Superior temporal gyrus (tissue), 1 donor: ENCODE measurements at regions not wholly inside any gene's neighbourhood (a gene's known extent, or its start where the extent isn't known, plus 50 kb on each side); places are given as distances from the start of the nearest gene placed in this dataset.
"Not testable (repeated sequence)": the region's sequence is repeated elsewhere in the genome, so short reads cannot be mapped to it uniquely, and the experiment has no call there.

Experiments used
- DNase-seq: peaks from one replicate; pipeline ENCODE4 v3.0.0-alpha.2; 2016; ENCODE audit errors: extremely low spot score

- DNase-seq, result no peak
Observed at GRCh38 chr2:219726916-219727315, 99.5 kb downstream of the SLC4A3 start.

DNA sequence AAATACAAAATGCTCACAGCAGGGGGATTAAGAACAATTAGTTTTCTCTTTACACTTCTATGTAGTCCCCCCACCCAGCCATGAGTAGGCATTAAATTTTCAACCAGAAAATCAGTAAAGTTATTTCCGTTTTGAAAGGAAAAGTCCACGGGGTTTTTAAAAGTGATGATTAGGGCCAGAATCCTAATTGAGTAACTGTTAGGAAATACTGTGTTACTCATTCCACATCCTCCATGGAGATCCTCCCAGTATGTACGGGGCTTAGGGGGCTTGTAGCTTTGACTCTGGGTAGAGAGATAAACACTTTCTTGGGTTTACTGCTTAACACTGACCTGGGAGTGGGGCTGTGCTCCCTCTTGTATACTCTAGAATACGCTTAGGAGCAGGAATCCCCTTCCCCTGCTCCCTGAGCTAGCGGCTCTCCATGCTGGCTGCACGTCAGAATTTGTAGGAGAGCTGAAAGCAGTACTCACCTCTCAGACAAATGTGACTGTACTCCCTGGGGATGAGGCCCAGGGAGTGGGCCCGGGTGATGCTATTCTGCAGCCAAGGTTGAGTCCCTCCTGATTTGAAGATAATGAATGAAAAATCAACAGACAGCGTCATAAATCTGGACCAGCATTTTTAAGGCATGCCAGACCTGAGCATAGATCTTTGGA, 100.5 kb downstream of the SLC4A3 start:
- DNase-seq, result no peak

GRCh38 chr2:219728991-219729487, 101.6 kb downstream of the SLC4A3 start:
- DNase-seq, result no peak

DNA sequence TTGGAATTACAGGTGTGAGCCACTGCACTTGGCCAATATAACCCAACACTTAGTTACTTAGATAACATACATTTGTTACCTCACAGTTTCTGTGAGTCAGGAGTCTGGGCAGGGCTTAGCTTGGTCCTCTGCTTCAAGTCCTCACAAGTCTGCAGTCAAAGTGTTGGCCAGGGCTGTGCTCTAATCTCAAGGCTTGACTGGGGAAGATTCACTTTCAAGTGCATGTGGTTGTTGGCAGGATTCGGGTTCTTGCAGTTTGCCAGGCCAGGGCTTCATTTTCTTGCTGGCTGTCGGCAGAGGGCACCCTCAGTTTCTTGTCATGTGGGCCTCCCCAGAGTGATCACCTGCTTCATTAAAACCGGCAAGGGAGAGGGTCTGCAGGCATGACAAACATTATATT, 103.7 kb downstream of the SLC4A3 start:
- DNase-seq, result no peak

GRCh38 chr2:219733106-219733505, 105.7 kb downstream of the SLC4A3 start:
- DNase-seq, result no peak

DNA sequence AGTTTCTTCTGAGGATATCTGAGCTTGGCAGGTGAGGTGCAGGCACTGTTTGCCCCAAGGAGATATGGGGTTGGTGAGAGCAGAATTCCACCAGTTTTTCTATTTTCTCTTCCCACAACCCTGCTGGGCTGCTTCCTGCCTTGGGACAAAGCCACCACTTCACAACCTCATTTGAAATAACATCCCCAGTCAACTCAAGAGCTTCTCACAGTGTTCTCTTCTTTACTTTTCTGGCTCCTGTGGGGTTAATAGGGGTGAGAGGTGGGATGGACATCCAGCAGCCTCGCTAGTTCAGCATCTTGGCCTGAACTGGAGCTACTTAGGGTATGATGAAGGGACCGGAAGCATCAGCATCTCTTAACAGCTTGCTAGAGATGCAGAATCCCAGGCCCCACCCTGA, 106.3 kb downstream of the SLC4A3 start:
- DNase-seq, result no peak

DNA sequence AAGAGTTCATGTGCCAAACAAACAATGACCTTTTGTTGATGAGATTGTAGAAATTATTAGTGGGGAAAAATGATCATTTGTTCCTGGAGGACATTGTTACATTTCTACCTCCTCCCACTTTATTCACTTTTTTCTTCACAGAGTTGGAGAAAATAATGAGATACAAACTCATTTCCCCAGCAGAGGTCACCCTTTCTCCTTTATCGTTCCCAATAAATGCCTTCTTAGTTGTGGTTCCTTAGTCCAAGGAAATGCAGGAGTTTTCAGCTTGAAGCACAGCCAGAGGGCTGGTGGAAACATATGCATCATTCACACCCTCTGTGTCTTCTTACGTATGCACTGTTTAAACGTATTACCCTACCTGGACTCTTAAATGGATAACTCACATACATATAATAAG, 108.8 kb downstream of the SLC4A3 start:
- peak; percentile 90 for DNase-seq

GRCh38 chr2:219737270-219737691, 109.9 kb downstream of the SLC4A3 start:
- DNase-seq, result peak; percentile 59

GRCh38 chr2:219739066-219739465, 111.6 kb downstream of the SLC4A3 start:
- DNase-seq, result no peak

GRCh38 chr2:219739866-219740440, 112.5 kb downstream of the SLC4A3 start:
- DNase-seq, result no peak

- peak; percentile 34 for DNase-seq
Observed at GRCh38 chr2:219743548-219743947, 116.1 kb downstream of the SLC4A3 start.

DNA sequence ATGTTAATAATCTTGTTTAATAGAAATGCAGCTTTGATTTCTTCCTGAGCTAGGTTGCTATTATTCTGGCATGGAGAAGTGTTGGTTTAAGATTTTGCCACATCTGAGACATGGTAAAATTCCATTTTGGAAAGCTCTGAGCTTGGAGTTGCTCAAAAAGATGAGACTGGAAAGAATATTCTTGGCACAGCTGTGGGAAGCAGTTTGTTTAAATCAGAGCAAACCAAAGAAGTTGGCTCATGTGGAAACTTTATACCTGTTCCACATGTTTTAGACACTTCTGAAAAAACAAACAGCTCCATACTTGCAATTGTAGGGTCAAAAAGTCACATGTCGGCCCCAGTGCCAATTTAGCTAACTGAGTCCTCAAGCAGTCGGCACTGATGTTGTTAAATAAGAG, 116.6 kb downstream of the SLC4A3 start:
- peak; percentile 62 for DNase-seq

DNA sequence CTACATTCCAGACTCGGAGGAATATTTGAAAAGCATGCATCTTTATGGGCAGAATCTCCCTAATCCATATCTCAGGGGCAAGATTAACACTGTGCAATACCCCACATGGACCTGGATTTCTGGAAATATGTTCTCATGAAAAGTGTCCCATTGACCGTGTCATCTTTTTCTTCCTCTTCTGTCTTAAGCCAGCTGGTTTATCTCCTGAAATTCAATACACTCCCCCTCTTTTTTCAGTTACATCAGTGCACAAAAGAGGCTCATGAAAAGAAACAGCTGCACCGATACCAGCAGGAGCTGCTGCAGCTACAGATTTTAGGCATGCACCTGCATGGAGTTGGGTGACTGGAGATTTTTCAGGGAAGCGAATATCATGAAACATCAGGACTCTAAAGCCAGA, 117.2 kb downstream of the SLC4A3 start:
- DNase-seq, result peak; percentile 33

- no peak for DNase-seq
Observed at GRCh38 chr2:219747637-219748036, 120.2 kb downstream of the SLC4A3 start.

- no peak for DNase-seq
Observed at GRCh38 chr2:219748671-219749570, 121.5 kb downstream of the SLC4A3 start.

DNA sequence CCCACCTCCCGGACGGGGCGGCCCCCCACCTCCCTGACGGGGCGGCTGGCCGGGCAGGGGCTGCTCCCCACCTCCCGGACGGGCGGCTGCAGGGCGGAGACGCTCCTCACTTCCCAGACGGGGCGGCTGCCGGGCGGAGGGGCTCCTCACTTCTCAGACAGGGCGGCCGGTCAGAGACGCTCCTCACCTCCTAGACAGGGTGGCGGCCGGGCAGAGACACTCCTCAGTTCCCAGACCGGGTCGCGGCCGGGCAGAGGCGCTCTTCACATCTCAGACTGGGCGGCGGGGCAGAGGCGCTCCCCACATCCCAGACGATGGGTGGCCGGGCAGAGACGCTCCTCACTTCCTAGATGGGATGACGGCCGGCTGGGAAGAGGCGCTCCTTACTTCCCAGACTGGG, 123.7 kb downstream of the SLC4A3 start:
- DNase-seq, result not testable (repeated sequence)

DNA sequence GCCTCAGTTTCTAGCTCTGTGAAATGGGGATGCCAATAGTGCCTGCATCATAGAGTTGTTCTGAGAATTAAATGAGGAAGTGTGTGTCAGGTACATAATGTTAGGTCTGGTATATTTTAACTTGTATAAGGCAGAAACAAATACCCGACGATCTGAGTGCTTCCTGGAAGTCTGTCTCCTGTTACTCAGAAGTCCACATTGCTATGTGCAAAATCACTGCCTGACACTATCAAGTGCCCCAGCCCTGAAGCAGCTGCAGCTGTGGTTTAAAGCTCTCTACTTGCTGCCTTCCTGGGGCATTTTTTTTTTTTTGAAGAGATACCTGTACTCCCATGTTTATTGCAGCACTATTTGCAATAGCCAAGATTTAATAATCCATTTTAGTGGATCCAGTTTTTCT, 125.3 kb downstream of the SLC4A3 start:
- no peak for DNase-seq

DNA sequence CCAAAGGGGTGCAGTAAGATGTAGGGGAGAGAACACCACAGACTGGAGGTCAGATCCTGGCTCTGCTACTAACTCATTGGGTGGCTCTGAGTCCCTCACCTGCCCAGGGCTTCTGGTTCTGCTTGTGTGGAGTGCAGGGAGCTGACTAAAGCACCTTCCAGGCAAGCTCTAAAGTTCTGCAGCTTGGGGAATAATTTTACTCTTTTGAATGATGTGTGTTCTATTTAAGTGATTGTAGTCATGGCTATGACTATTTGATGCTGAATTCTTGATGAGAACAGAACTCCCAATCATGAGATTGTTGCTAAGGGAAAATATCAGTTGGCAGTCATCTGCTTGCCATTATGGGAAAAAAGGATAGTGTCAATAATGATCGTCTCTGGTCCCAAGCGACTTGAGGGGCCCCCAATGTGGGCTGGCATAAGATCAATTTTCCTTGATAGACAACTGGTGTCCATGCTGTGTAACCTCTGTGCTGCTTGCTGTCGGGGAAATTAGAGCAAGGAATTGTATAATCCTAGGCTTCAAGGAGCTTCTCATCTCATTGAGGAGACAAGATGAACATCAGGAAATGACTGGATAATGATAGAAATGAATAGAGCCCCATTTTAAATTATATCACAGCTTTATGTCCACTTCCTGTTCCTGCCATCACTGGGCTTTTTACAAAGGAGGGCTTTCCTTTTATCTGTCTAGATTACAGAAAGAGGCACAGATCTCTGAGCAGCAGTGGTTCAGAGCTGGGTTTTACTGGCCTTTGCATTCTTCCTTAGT, 131.7 kb downstream of the SLC4A3 start:
- no peak for DNase-seq

- no peak for DNase-seq
Observed at GRCh38 chr2:219759801-219760200, 132.4 kb downstream of the SLC4A3 start.

- no peak for DNase-seq
Observed at GRCh38 chr2:219765231-219765911, 137.9 kb downstream of the SLC4A3 start.

DNA sequence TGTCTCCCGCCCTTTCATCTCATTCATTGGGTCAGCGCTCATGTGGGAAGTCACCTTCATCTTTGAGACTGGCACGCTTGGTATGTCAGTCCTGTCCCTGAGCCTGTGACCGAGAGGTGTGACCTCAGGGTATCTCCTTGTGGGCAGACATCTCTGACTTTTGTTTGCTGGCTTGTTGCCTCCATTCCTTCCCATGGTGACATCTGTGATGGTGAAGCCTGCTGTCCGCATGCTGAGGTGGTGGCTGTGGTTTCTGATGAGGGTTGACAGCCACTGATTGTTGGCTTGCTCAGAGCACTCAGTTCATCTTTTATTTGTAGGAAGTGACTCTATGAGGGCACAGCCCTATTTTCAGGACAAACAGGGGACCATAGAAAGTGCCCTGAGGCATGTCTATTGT, 139.2 kb downstream of the SLC4A3 start:
- no peak for DNase-seq
